ENCODE measurements at regions not wholly inside any gene's neighbourhood (a gene's known extent, or its start where the extent isn't known, plus 50 kb on each side); places are given as distances from the start of the nearest gene placed in this dataset.
"Not testable (repeated sequence)": the region's sequence is repeated elsewhere in the genome, so short reads cannot be mapped to it uniquely, and the experiment has no call there.

DNA sequence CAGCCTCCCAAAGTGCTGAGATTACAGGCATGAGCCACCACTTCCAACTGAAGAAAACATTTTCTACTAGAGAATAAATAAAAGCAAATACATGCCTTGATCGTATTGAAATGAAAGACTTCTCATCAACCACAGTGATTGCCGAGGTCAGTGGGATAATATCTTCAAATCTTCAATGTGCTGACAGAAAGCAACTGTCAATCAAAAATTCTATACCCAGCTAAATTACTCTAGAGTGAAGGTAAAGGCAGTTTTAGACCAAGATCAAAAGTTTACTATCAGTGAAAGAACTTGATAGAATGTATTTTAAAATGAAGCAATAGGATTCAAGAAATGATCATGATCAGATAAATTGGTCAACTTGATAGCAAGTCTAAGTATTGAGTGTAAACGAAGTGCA, 130.6 kb downstream of the BRD1 start:
- DNase-seq (ENCODE audit: low read depth): no peak

DNA sequence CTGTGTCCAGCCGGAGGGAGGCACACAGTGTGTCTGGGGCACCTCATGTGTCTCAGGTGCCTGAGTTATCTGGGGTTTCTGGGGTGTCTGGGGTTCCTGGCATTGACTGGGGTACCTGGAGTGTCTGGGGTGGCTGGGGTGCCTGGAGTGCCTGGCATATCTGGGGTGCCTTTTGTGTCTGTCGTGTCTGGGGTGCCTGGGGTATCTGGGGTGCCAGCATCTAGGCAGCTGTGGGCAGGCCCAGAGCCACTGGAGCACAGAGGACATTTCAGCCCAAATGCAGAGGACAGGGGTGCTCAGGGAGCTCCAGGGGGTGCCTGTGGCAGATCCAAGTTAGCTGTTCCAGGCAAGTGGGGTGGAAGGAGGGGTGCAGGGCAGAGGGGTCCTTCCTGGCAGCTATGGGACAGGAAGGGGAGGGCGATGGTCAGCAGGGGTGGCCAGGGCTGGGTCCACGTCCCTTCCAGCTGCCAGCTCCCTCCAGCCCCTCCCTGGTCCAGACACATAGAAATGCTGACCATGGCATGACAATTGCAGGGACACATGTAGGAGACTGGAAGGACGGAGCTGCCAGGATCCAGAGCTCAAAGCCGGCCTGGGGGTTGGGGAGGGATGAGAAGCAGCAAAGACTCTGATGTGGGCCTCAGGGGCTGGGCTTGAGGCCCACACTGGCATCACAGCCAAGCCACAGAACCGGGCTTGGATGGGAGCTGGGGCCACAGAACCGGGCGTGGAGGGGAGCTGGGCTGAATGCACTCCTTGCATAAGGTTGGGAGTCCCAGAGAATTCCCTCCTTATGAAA, 133.0 kb downstream of the BRD1 start:
- no peak for DNase-seq (ENCODE audit: low read depth)

GRCh38 chr22:49693848-49694247, 133.8 kb downstream of the BRD1 start:
- no peak for DNase-seq (ENCODE audit: low read depth)

- DNase-seq (ENCODE audit: low read depth): no peak
These were observed 134.3 kb downstream of the BRD1 start for GRCh38 chr22:49693416-49693815.

GRCh38 chr22:49692499-49693225, 135.0 kb downstream of the BRD1 start:
- no peak for DNase-seq (ENCODE audit: low read depth)

DNA sequence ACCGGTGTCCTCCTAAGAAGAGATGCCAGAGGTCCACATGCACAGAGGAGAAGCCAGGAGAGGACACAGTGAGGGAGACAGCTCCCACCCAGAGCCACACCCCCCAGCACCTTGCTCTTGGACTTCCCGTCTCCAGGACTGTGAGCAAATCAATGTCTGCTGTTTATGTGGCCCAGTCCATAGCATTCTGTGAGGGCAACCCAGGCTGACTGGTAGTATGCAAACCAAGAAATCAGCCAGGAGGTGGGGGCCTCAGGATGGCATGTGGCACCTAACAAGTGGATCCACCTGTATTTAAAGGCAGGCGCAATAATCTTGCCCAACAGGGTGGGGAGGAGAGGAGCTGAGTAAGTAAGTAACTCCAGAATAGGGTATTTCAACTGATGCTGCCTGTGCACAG, 136.4 kb downstream of the BRD1 start:
- no peak for DNase-seq (ENCODE audit: low read depth)

GRCh38 chr22:49690454-49690853, 137.2 kb downstream of the BRD1 start:
- DNase-seq (ENCODE audit: low read depth): no peak

DNA sequence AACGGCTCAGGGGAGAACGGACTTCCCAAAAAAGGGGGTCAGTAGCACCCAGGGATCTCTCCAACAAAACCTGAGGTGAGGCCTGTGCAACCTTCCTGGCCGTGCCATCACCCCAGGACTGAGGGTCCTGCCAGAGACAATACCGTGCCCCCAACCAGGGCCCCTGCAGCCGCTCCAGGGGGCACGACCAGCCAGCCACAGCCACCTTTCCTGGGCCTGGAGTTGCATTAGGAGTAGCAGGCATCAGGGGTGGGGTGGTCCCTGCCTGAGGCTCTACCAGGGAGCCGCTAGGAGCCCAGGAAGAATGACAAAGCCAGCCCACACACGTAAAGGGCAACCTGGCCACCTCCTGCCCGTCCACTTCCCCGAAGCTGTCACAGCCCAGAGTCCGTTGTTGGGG, 137.8 kb downstream of the BRD1 start:
- DNase-seq (ENCODE audit: low read depth): no peak

DNA sequence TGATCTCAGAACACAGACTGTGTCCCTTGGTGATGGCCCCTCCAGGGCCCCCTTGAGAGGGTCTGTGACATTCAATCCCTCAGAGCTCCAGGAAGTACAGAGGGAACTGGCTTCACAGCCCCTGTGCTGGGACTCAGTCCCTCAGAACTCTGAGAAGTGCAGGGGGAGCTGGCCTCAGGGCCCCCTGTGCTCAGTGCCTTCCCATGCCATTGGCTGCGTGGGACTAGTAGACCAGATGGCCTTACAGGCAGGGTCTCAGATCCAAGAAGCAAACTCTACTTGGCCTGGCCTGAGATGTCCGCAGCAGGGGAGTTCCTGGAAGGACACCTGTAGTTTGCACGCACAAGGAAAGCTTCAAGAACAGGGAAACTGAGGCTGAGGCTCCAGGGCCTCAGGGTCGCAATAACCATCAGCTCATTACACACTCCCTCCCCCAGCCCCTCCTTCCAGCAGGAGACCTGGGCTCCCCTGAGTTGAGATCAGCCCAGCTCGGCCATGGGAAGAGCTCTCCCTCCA, 138.4 kb downstream of the BRD1 start:
- DNase-seq (ENCODE audit: low read depth): no peak

GRCh38 chr22:49688516-49689254, 139.0 kb downstream of the BRD1 start:
- no peak for DNase-seq (ENCODE audit: low read depth)

DNA sequence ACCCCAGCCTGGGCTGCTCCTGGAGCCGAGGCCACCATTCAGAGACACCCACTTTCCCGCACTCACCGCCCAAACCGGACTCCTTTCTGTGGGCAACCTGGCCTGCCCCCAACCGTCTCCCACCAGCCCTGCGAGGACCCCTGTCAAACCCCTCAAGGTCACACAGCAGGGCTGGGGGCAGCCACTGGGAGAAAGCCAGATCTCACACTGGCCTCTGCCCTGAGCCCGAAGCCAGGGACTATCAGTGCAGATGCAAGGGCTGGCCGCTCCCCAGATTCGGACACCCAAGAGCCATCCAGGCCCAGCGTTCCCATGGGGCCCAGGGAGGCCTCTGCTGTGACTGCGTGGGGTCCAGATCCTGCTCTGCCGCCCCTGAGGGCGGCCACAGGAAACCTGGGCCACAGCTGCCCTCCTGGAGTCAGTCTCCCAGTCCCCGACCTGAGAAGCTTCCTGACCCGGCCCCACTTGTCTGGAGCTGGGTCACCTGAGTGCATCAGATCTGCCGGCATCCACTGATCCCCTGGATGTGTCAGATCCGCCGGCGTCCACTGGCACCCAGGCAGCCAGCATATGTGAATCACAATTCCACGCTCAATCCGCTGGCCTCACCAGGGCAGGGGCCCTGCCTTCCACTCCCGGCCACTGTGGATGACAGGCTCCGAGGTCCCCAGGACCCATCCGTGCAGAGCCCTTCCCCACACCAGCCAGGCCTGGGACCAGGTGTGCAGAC, 139.7 kb downstream of the BRD1 start:
- DNase-seq (ENCODE audit: low read depth): no peak

- DNase-seq (ENCODE audit: low read depth): no peak
These were observed 140.3 kb downstream of the BRD1 start for GRCh38 chr22:49687333-49687732.

DNA sequence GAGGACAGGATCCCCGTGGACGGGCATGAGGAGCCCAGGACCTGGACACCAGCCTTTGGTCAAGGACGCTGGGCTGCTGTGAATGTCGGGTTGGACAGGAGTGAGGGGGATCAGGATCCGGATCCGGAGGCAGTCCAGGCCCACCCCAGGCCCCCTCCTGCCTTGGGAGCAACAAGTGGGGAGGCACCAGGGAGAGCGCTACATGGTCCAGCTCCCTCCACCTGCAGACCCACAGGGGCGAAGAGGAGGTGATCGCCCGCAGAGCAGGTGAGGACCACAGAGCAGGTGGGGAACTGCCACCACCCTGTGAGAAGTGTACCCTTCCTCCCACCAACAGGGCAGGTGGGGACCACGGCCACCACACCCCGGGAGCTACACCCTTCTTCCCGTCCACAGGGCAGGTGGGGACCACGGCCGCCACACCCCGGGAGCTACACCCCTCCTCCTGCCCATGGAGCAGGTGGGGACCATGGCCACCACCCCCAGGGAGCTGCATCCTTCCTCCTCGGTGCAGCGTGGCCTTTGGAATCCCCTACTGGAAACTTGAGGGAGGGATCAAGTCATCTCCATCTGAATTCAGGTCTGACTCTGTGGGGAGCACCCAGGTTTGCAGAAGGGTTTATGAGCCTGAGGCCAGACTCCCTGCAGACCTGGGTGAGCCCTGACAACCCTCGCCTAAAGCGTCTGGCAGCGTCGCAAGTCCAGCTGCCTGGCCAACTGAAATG, 141.0 kb downstream of the BRD1 start:
- DNase-seq (ENCODE audit: low read depth): no peak

GRCh38 chr22:49685686-49686085, 142.0 kb downstream of the BRD1 start:
- DNase-seq (ENCODE audit: low read depth): no peak

- DNase-seq (ENCODE audit: low read depth): no peak
These were observed 142.6 kb downstream of the BRD1 start for GRCh38 chr22:49685116-49685515.

DNA sequence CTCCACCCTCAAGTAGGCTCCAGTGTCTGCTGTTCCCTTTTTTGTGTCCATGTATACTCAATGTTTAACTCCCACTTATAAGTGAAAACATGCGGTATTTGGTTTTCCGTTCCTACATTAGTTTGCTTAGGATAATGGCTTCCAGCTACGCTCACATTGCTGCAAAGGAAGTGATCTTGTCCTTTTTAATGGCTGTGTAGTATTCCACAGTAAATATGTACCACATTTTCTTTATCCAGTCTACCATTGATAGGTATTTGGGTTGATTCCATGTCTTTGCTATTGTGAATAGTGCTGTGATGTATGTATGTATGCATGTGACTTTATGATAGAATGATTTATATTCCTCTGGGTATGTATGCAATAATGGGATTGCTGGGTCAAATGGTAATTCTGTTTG, 144.6 kb downstream of the BRD1 start:
- no peak for DNase-seq (ENCODE audit: low read depth)

- DNase-seq (ENCODE audit: low read depth): not testable (repeated sequence)
These were observed 146.9 kb downstream of the BRD1 start for GRCh38 chr22:49680819-49681218.

DNA sequence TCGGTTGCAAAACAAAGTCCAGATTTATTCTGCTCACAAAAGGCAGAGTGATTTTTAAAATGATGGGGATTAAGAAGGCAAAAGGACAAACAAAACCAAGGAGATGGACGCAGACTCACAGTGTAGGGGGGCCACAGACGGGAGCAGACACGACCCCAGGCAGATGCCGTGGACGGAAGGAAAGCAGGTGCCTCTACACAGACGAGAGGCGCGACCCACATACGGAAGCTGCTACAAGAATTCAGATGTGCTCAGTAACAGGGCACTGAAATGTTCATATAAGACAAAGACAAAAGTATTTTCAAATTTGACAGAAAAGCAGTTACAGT, 148.9 kb downstream of the BRD1 start:
- DNase-seq (ENCODE audit: low read depth): no peak

- DNase-seq (ENCODE audit: low read depth): no peak
These were observed 149.4 kb downstream of the BRD1 start for GRCh38 chr22:49678137-49678841.

GRCh38 chr22:49677495-49677889, 150.2 kb downstream of the BRD1 start:
- no peak for DNase-seq (ENCODE audit: low read depth)
